Endothelial cell of umbilical vein (primary cell): ENCODE measurements at regions not wholly inside any gene's neighbourhood (a gene's known extent, or its start where the extent isn't known, plus 50 kb on each side); places are given as distances from the start of the nearest gene placed in this dataset.

ENCODE experiments used
- BruUV-seq: library from RNA; stranded (reverse); fragments of 400-500 nt; replicated peaks from 2 replicates; lab custom pipeline; 2021; lab: Mats Ljungman, UMichigan
- CTCF ChIA-PET: fragments of 300-600, 350-600 bp; sonication (Branson Sonifier 250); formaldehyde crosslinking; loops from one replicate; lab custom pipeline; 2021; ENCODE audit warnings: antibody characterized with exemption, inconsistent platforms; lab: Charles Lee
- POLR2A ChIA-PET: fragments of 300-600, 350-600 bp; sonication (Branson Sonifier 250); formaldehyde crosslinking; loops from one replicate; lab custom pipeline; 2021; ENCODE audit warnings: antibody characterized with exemption, inconsistent platforms; lab: Charles Lee
- DNase-seq: peaks from one replicate; pipeline ENCODE4 v3.0.0-alpha.2; 2011; ENCODE audit warnings: low read depth, low spot score
- FAIRE-seq: peaks from 2 replicates; lab custom pipeline; 2011; peaks lifted over from hg19 to GRCh38; lab: Jason Lieb, UNC
- H2AFZ ChIP-seq: 2 replicates; pipeline ENCODE4 v1.6.0; 2012; ENCODE audit warnings: low read depth, low read length, control low read depth, inconsistent platforms
- H3K27ac ChIP-seq: 2 replicates; pipeline ENCODE4 v1.5.1; 2011; ENCODE audit warnings: low read depth, mild to moderate bottlenecking, control low read depth, low read length, moderate library complexity; ENCODE audit not compliant: insufficient read depth
- H3K27me3 ChIP-seq, 2 experiments: 2 replicates each; pipeline versions ENCODE4 v1.6.0 to v1.6.1; 2011; ENCODE audit warnings: low read length in 2 of 2, mixed read lengths in 1 of 2; ENCODE audit not compliant: control insufficient read depth in 2 of 2, insufficient read depth in 2 of 2
- H3K36me3 ChIP-seq, 2 experiments: 2 replicates in 1 of 2; 3 replicates in 1 of 2; pipeline ENCODE4 v1.5.1; 2011; ENCODE audit warnings: low read length in 2 of 2, mild to moderate bottlenecking in 1 of 2, moderate library complexity in 1 of 2; ENCODE audit not compliant: control insufficient read depth in 2 of 2, insufficient read depth in 2 of 2; ENCODE audit errors: extremely low read depth in 1 of 2
- H3K4me1 ChIP-seq: 3 replicates; pipeline ENCODE4 v1.5.1; 2011; ENCODE audit warnings: mild to moderate bottlenecking, low read length; ENCODE audit not compliant: control insufficient read depth, insufficient read depth; ENCODE audit errors: extremely low read depth
- H3K4me2 ChIP-seq: 2 replicates; pipeline ENCODE4 v1.6.1; 2011; ENCODE audit warnings: low read length, control low read depth, mixed read lengths; ENCODE audit not compliant: insufficient read depth
- H3K4me3 ChIP-seq, 3 experiments: fragments of 200-600 bp in 1 of 3; sonication (generic), shearing (Covaris generic) in 1 of 3; replicated peaks in 1 of 3; 2 replicates each; pipeline ENCODE4 v1.5.1; 2011 to 2016; ENCODE audit warnings: control low read depth in 3 of 3, low read length in 3 of 3, mild to moderate bottlenecking in 2 of 3, inconsistent platforms in 1 of 3, low read depth in 1 of 3, moderate library complexity in 1 of 3; ENCODE audit not compliant: insufficient read depth in 1 of 3
- H3K79me2 ChIP-seq: 2 replicates; pipeline ENCODE4 v1.6.0; 2012; ENCODE audit warnings: low read length, inconsistent platforms; ENCODE audit not compliant: control insufficient read depth, insufficient read depth
- H3K9ac ChIP-seq: replicated peaks from 2 replicates; pipeline ENCODE3; 2011; ENCODE audit warnings: low read length, control low read depth; ENCODE audit not compliant: insufficient read depth; ENCODE audit errors: extremely low read depth
- H3K9me1 ChIP-seq: replicated peaks from 3 replicates; pipeline ENCODE4 v1.6.0; 2011; ENCODE audit warnings: mild to moderate bottlenecking, low read length; ENCODE audit not compliant: control insufficient read depth, insufficient read depth; ENCODE audit errors: extremely low read depth
- H3K9me3 ChIP-seq: replicated peaks from 2 replicates; pipeline ENCODE4 v1.5.1; 2012; ENCODE audit warnings: low read length, inconsistent platforms; ENCODE audit not compliant: control insufficient read depth, insufficient read depth
- H4K20me1 ChIP-seq: replicated peaks from 2 replicates; pipeline ENCODE3; 2011; ENCODE audit warnings: mild to moderate bottlenecking, low read length; ENCODE audit not compliant: control insufficient read depth, insufficient read depth; ENCODE audit errors: extremely low read depth
- CTCF ChIP-seq, 2 donors: IDR thresholded peaks; 1 replicate in 1 of 2; 2 replicates in 1 of 2; pipeline ENCODE4 v1.5.1; 2011; ENCODE audit warnings: low read length in 2 of 2, mild to moderate bottlenecking in 2 of 2, moderate library complexity in 2 of 2, control low read depth in 1 of 2, inconsistent platforms in 1 of 2, low read depth in 1 of 2; ENCODE audit not compliant: insufficient read depth in 1 of 2; ENCODE audit errors: extremely low read depth in 1 of 2
- EZH2 ChIP-seq: IDR thresholded peaks from 2 replicates; pipeline ENCODE4 v1.6.1; 2012; ENCODE audit warnings: borderline replicate concordance, low read depth, mild to moderate bottlenecking, moderate library complexity, low read length, inconsistent platforms; ENCODE audit not compliant: severe bottlenecking
- FOS ChIP-seq: IDR thresholded peaks from 2 replicates; pipeline ENCODE4 v1.6.1; 2011; ENCODE audit warnings: mild to moderate bottlenecking, low read length, moderate library complexity, borderline replicate concordance; ENCODE audit not compliant: insufficient read depth
- GATA2 ChIP-seq: IDR thresholded peaks from 2 replicates; pipeline ENCODE4 v1.7.0; 2011; ENCODE audit warnings: low read depth, mild to moderate bottlenecking, moderate library complexity, mixed read lengths, low read length; ENCODE audit not compliant: insufficient read length, insufficient read depth
- JUN ChIP-seq: IDR thresholded peaks from 2 replicates; pipeline ENCODE4 v1.6.1; 2011; ENCODE audit warnings: borderline replicate concordance, low read depth; ENCODE audit not compliant: insufficient read length, insufficient read depth
- MAX ChIP-seq: IDR thresholded peaks from 2 replicates; pipeline ENCODE4 v1.6.1; 2011; ENCODE audit not compliant: insufficient read depth, insufficient read length
- MYC ChIP-seq: IDR thresholded peaks from one replicate; pipeline ENCODE4 v1.6.1; 2011; ENCODE audit warnings: mild to moderate bottlenecking, low read depth, low read length
- POLR2A ChIP-seq: IDR thresholded peaks from 2 replicates; pipeline ENCODE4 v1.6.1; 2012; ENCODE audit warnings: low read depth, mild to moderate bottlenecking, control low read depth, low read length
- POLR2AphosphoS5 ChIP-seq: IDR thresholded peaks from 2 replicates; pipeline ENCODE4 v1.6.1; 2012; ENCODE audit warnings: low read depth, mild to moderate bottlenecking, control low read depth, low read length, moderate library complexity; ENCODE audit not compliant: insufficient read depth
- dilution Hi-C: fragments of 300-500 bp; cut with MboI; formaldehyde crosslinking; loops from one replicate; pipeline ENCODE4 v1.15.0; 2019; ENCODE audit warnings: low sequenced_read_pairs; ENCODE audit not compliant: extremely low pct_ligation_motif_present
- intact Hi-C: fragments of 100-400 bp; cut with micrococcal nuclease; formaldehyde crosslinking; loops from one replicate; pipeline ENCODE4 v1.10.0; 2022

GRCh38 chr11:115069599-115069998 lies 391.3 kb downstream of the NXPE2 start:
- no peak for TF ChIP-seq CTCF (IDR thresholded peaks at IDR 0.05; ENCODE audit: extremely low read depth in 1 of 2, insufficient read depth in 1 of 2, low read depth in 1 of 2, low read length in 2 of 2)
- no peak for TF ChIP-seq MYC
- no peak for TF ChIP-seq GATA2
- no peak for TF ChIP-seq FOS
- TF ChIP-seq POLR2A, result no peak
- no peak for TF ChIP-seq EZH2
- no peak for TF ChIP-seq POLR2AphosphoS5
- no peak for TF ChIP-seq JUN
- TF ChIP-seq MAX, result no peak
- intact Hi-C loops, result no loop called here
- no peak overlapping the region for H3K4me3 ChIP-seq
- H4K20me1 ChIP-seq, result no peaks in the 10 kb centered on the region
- H2AFZ ChIP-seq, result no peak overlapping the region
- BruUV-seq, result no TSS peak
- DNase-seq, result no peak
- no peaks in the 10 kb centered on the region for H3K79me2 ChIP-seq
- H3K27ac ChIP-seq, result no peak overlapping the region
- no peaks in the 10 kb centered on the region for H3K36me3 ChIP-seq
- H3K9me3 ChIP-seq, result peaks cover 10% of the 10 kb centered on the region
- no peaks in the 10 kb centered on the region for H3K4me1 ChIP-seq
- ChIA-PET CTCF (no interaction called here), POLR2A (no interaction called here)
- H3K27me3 ChIP-seq, result no peaks in the 10 kb centered on the region
- no peak overlapping the region for H3K9ac ChIP-seq
- no peak overlapping the region for H3K4me2 ChIP-seq
- no peaks in the 10 kb centered on the region for H3K9me1 ChIP-seq
- dilution Hi-C loops, result no loop called here
- no peak for FAIRE-seq
